Large intestine (tissue), 3 donors: ENCODE measurements at regions not wholly inside any gene's neighbourhood (a gene's known extent, or its start where the extent isn't known, plus 50 kb on each side); places are given as distances from the start of the nearest gene placed in this dataset.

Source experiments
- DNase-seq, 2 donors: peaks; one replicate each; pipeline versions ENCODE4 v3.0.0 to v3.0.0-alpha.2; 2013
- H3K27ac ChIP-seq: one replicate; pipeline ENCODE4 v1.5.1; 2013; ENCODE audit warnings: low read length
- H3K27me3 ChIP-seq: 2 replicates; pipeline ENCODE4 v1.6.1; 2013; ENCODE audit warnings: low read length; ENCODE audit not compliant: control insufficient read depth, insufficient read depth
- H3K36me3 ChIP-seq: 2 replicates; pipeline ENCODE4 v1.6.1; 2013; ENCODE audit warnings: low read length; ENCODE audit not compliant: control insufficient read depth, insufficient read depth
- H3K4me1 ChIP-seq: one replicate; pipeline ENCODE4 v1.6.1; 2013; ENCODE audit warnings: low read length; ENCODE audit not compliant: control insufficient read depth, insufficient read depth
- H3K4me3 ChIP-seq: one replicate; pipeline ENCODE4 v1.5.1; 2013; ENCODE audit warnings: low read length
- H3K9me3 ChIP-seq: one replicate; pipeline ENCODE4 v1.6.1; 2013; ENCODE audit warnings: mild to moderate bottlenecking, low read depth, low read length, moderate library complexity; ENCODE audit not compliant: control insufficient read depth
- WGBS: methylation state at CpG from one replicate; pipeline ENCODE4 v1.1.5; 2013; ENCODE audit warnings: low lambda C conversion rate; ENCODE audit not compliant: insufficient coverage; 5-methylcytosine and 5-hydroxymethylcytosine counted together

DNA sequence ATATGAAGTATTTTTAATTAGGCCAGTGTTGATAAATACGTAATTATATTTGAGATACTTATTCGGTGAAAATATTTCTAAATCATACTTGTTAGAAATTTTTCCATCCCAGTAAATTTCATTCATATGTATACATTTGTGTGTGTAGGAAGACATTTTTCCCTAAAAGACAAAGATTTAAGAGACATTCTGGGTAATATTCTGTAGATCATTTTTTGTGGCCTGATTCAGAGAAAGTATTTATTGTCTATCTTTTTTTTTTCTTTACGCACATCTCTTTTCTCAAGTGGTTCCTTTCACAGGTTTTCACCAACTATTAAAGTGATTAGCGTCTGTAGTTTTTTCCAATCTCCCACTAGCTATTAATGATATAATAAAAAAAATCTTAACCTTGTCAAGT is 224.1 kb downstream of the MEF2C start:
- H3K27me3 ChIP-seq = peaks cover 56% of the 10 kb centered on the region
- no peak overlapping the region for H3K27ac ChIP-seq
- H3K4me3 ChIP-seq = no peak overlapping the region
- peaks cover 6% of the 10 kb centered on the region for H3K9me3 ChIP-seq
- WGBS = 66% methylated on average over 4 of the region's 4 CpGs
- H3K36me3 ChIP-seq = no peaks in the 10 kb centered on the region
- no peak for DNase-seq
- peaks cover 4% of the 10 kb centered on the region for H3K4me1 ChIP-seq

DNA sequence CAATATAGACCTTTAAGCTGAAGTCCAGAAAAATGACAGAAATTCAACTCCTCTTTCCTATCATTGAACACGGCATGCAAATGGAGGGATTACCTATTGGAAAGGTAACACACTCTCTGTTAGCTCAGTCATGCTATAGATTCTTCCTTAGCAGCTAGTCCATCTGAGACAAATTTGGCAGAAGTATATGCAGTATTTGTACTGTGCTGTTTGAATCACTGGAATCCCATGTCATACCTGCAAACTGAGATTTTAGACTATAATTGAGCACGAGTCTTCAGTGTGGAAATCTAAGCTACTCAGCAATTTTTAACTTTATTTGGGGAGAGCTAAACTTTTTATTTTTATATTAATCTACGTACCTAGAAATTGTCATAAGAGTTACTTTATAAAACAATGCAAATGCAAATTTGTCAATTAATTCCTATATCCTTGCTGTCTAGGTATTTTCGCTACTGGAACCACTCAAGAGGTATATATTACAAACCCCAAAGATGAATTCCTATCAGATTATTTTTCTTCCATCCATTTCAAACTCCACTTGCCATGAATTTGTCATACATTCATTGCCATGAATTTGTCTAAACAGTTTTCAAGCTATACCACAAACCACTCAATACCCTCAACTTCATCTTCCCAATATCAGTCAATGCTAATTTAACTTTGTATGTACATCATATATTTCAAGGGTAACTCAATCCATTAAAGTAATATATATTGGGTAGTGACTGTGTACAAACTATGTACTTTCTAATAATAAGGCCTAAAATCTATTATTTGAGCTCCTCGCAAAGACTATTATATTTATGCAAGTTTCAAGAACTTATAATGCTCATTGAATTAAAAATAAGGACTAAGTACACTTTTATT is 224.8 kb downstream of the MEF2C start:
- WGBS = 80% methylated on average over 4 of the region's 5 CpGs
- no peak overlapping the region for H3K4me3 ChIP-seq
- peaks cover 6% of the 10 kb centered on the region for H3K9me3 ChIP-seq
- no peak for DNase-seq
- H3K4me1 ChIP-seq = peaks cover 4% of the 10 kb centered on the region
- H3K27me3 ChIP-seq = peaks cover 49% of the 10 kb centered on the region
- H3K36me3 ChIP-seq = no peaks in the 10 kb centered on the region
- no peak overlapping the region for H3K27ac ChIP-seq

DNA sequence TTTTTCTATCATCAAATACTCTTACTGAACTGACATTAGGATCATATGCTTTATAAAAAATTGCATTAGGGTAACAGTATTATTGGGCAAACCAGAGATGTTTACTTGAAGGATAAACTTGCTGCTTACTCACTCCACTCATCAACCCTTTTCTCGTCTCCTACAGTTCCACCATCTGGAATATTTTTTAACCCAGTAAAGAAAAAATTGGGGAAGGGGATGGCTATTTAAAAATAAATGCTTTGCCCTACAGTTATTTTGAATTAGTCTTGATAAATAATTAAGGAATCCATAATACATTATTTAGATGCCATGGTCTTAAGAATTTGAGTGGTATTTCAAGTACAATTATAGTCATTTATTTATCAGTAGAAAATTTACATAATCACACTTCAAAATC is 225.8 kb downstream of the MEF2C start:
- H3K36me3 ChIP-seq = no peaks in the 10 kb centered on the region
- DNase-seq = no peak
- H3K27me3 ChIP-seq = peaks cover 43% of the 10 kb centered on the region
- H3K9me3 ChIP-seq = peaks cover 6% of the 10 kb centered on the region
- no CpG with 5 or more reads among the region's 1 CpG for WGBS
- H3K27ac ChIP-seq = no peak overlapping the region
- no peak overlapping the region for H3K4me3 ChIP-seq
- peaks cover 4% of the 10 kb centered on the region for H3K4me1 ChIP-seq

DNA sequence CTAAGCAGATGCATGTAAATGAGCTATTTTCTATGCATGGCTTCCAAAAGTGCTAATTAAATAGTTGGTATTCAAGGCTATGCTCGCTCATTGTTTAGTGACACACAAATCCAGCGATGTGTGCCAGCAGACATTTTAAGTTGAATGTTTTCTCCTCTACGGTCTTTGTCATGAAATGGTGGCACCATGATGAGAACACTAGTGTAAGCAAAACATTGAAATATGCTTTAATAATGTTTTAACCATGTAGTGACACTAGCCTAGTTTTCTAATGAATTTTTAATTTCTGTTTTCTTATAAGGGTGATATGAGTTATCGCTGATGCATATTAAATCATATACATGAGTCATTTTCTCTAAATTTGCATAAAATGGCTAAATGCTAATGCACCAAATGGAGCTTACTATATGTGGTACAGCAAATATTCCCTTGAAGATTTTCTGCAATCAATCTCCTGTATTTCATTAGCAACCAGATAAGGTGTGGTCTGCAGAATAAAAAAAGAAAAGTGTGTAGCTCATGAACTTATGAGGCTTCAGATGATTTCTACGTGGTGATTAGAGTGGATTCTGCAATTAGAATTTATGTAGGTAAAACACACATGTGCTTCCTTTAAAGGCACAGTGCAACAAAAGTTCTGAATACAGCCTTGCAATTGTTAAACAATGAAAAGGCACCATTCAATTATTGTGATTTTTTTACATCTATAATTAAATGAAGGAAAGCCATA is 226.6 kb downstream of the MEF2C start:
- WGBS = 17% methylated on average over 1 of the region's 5 CpGs
- H3K9me3 ChIP-seq = peaks cover 6% of the 10 kb centered on the region
- no peak for DNase-seq
- H3K27me3 ChIP-seq = peaks cover 38% of the 10 kb centered on the region
- no peaks in the 10 kb centered on the region for H3K36me3 ChIP-seq
- no peak overlapping the region for H3K4me3 ChIP-seq
- no peak overlapping the region for H3K27ac ChIP-seq
- H3K4me1 ChIP-seq = peaks cover 3% of the 10 kb centered on the region

DNA sequence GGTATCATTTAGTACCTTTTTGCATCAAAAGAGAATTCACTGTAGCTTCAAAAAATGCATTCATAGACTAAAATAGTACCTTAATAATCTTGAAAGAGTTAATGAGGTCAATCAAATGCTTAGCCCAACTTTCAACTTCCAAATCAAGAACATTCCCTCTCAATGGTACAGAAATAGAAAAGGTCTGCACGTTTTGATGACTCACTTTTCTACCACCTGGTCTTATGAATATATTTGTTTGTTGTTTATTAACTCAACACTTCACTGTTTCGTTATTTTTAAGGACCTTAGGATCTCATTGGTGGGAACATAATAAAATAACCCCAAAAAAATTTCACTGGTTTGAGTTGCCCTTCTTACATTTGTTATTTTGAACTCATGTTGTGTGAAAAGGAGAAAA is 229.5 kb downstream of the MEF2C start:
- Histone ChIP-seq H3K9me3 (no peaks in the 10 kb centered on the region), H3K4me3 (no peak overlapping the region), H3K4me1 (no peaks in the 10 kb centered on the region), H3K36me3 (no peaks in the 10 kb centered on the region), H3K27me3 (peaks cover 12% of the 10 kb centered on the region), H3K27ac (no peak overlapping the region)
- 80% methylated on average over 1 of the region's 2 CpGs for WGBS
- DNase-seq = no peak

DNA sequence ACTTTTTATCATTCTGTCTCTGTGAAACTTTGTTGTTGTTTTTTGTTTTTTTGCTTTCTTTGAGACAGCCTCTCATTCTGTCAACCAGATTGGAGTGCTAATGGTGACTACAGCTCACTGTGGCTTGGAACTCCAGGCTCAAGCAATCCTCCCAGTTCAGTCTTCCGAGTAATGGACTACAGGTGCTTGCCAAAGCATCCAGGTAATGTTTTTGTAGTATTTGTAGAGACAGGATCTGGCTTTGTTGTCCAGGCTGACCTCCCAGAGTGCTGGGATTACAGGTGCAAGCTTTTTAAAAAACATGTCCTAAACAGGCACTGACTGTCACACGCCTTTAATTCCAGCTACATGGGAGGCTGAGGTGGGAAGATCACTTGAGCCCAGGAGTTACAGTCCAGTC is 235.1 kb downstream of the MEF2C start:
- no peaks in the 10 kb centered on the region for H3K36me3 ChIP-seq
- no CpG with 5 or more reads among the region's 2 CpGs for WGBS
- no peaks in the 10 kb centered on the region for H3K4me1 ChIP-seq
- H3K27ac ChIP-seq = no peak overlapping the region
- peaks cover 5% of the 10 kb centered on the region for H3K27me3 ChIP-seq
- no peak overlapping the region for H3K4me3 ChIP-seq
- H3K9me3 ChIP-seq = no peaks in the 10 kb centered on the region
- no peak for DNase-seq

DNA sequence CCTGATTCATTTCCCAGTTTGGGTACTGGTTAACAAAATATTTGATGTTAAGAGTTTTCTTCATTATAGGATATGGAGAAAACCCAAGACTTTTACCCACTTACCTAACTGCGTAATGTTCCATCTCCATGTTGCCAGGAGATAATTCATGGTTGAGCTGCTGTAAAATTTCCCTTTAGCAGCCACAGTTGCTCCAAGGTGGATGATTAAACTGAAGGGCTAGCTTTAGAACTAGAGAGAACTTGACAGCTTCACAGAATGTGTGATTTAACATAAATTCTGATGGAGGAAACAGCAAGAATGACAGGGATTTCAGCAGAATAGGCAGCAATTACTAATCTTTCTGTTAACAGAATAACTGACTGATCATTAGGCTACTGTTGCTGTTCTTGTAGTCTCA is 236.1 kb downstream of the MEF2C start:
- Histone ChIP-seq H3K27ac (no peak overlapping the region), H3K9me3 (no peaks in the 10 kb centered on the region), H3K36me3 (no peaks in the 10 kb centered on the region), H3K4me1 (no peaks in the 10 kb centered on the region), H3K27me3 (peaks cover 5% of the 10 kb centered on the region), H3K4me3 (no peak overlapping the region)
- DNase-seq = no peak
- whole genome bisulfite sequencing = 100% methylated on average over 1 of the region's 1 CpG

DNA sequence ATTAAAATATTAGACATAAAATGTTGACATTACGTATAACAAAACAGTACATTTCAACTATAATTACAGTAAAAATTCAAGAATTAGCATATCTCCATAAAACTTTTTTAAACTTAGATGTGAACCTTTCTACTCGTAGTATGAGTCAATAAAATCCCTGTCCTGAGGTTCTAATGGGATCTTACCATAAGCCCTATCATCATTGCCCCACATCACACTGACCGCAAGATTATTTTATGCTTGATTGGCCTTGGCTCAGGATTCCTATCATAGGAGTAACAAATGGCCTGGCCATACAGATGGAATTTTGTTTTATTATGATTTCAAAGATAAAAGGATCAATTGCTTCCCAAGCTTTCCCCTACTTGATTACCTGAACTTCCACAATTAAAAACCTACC is 238.3 kb downstream of the MEF2C start:
- no peaks in the 10 kb centered on the region for H3K9me3 ChIP-seq
- no peak overlapping the region for H3K27ac ChIP-seq
- no peak overlapping the region for H3K4me3 ChIP-seq
- no peaks in the 10 kb centered on the region for H3K4me1 ChIP-seq
- peaks cover 5% of the 10 kb centered on the region for H3K27me3 ChIP-seq
- H3K36me3 ChIP-seq = no peaks in the 10 kb centered on the region
- WGBS = 100% methylated on average over 1 of the region's 3 CpGs
- no peak for DNase-seq

DNA sequence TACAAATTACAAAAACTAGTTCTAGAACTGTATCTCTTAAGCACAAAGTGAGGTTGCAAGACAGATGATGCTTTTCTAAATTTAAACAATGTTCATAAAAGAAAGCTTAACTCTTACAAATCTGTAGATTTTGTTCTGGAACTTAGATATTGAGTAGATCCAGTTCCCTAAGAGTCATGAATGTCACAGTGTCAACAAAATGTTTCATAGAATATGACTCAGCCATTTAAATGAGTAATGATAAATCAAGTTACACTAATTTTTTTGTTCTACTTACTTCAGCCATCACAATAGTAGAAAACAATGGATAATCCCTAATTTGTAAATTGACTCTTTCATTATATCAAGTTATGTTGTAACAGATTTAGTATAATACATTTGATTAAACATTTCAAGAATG is 239.7 kb downstream of the MEF2C start:
- H3K36me3 ChIP-seq = no peaks in the 10 kb centered on the region
- H3K27me3 ChIP-seq = peaks cover 5% of the 10 kb centered on the region
- no peak overlapping the region for H3K4me3 ChIP-seq
- H3K4me1 ChIP-seq = no peaks in the 10 kb centered on the region
- no peaks in the 10 kb centered on the region for H3K9me3 ChIP-seq
- DNase-seq = no peak
- no peak overlapping the region for H3K27ac ChIP-seq

DNA sequence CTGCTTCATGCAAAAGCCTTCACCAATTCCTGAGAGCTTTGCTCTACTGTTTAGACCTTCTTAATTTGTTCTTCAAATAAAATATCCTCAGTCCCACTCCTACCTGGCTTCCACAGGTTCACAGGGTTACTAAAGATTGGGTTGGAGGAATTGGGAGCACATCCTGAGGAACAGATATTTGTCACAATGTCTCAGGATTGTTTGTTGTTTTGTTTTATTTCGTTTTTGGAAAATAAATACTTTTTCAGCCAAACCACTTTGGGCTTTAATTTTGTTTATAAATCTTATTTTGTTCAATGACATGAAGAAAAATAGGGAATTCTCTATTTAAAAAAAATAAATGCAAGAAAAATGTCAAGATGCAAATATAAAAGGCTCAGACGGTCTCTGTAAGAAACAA is 249.0 kb downstream of the MEF2C start:
- no peak overlapping the region for H3K27ac ChIP-seq
- WGBS = no CpG with 5 or more reads among the region's 2 CpGs
- H3K27me3 ChIP-seq = peaks cover 2% of the 10 kb centered on the region

More for the DNA sequence above, 249.0 kb downstream of the MEF2C start:
- DNase-seq = no peak
- Histone ChIP-seq H3K4me3 (no peak overlapping the region), H3K36me3 (no peaks in the 10 kb centered on the region), H3K4me1 (no peaks in the 10 kb centered on the region), H3K9me3 (no peaks in the 10 kb centered on the region)
